Natural killer cell (primary cell): ENCODE measurements at regions not wholly inside any gene's neighbourhood (a gene's known extent, or its start where the extent isn't known, plus 50 kb on each side); places are given as distances from the start of the nearest gene placed in this dataset.

ENCODE experiments used
- ATAC-seq, 3 donors: fragments of 150-1000 bp in 2 of 3; fragments of 200-7000 bp in 1 of 3; cut with Tn5 transposase; 1 replicate in 1 of 3; 2 replicates in 2 of 3; pipeline ENCODE4 v1.10.0; 2021; ENCODE audit warnings: mild to moderate bottlenecking in 2 of 3, moderate library complexity in 2 of 3
- DNase-seq, 2 donors: peaks; one replicate each; pipeline versions ENCODE4 v3.0.0 to v3.0.0-alpha.2; 2013 to 2021; ENCODE audit warnings: mixed read lengths in 1 of 2
- H3K27ac ChIP-seq: one replicate; pipeline ENCODE4 v1.5.1; 2013; ENCODE audit warnings: mild to moderate bottlenecking, low read length
- H3K27me3 ChIP-seq: one replicate; pipeline ENCODE4 v1.6.1; 2013; ENCODE audit warnings: low read length; ENCODE audit not compliant: control insufficient read depth, insufficient read depth
- H3K36me3 ChIP-seq: one replicate; pipeline ENCODE4 v1.6.1; 2013; ENCODE audit warnings: low read length; ENCODE audit not compliant: control insufficient read depth, insufficient read depth
- H3K4me1 ChIP-seq: one replicate; pipeline ENCODE4 v1.6.1; 2013; ENCODE audit warnings: low read length; ENCODE audit not compliant: control insufficient read depth, insufficient read depth
- H3K4me3 ChIP-seq: one replicate; pipeline ENCODE4 v1.5.1; 2013; ENCODE audit warnings: low read length
- H3K9me3 ChIP-seq: one replicate; pipeline ENCODE4 v1.6.1; 2013; ENCODE audit warnings: low read length; ENCODE audit not compliant: control insufficient read depth, insufficient read depth
- H3K27ac Mint-ChIP-seq, 2 donors: one replicate each; pipeline ENCODE4 v1.8.0; 2022; ENCODE audit warnings: mild to moderate bottlenecking in 2 of 2, mixed read lengths in 2 of 2, moderate library complexity in 1 of 2
- H3K27me3 Mint-ChIP-seq, 2 donors: one replicate each; pipeline ENCODE4 v1.8.0; 2022; ENCODE audit warnings: low read depth in 2 of 2, mixed read lengths in 2 of 2
- H3K36me3 Mint-ChIP-seq: one replicate; pipeline ENCODE4 v1.8.0; 2022; ENCODE audit warnings: mixed read lengths
- H3K4me1 Mint-ChIP-seq, 2 donors: one replicate each; pipeline ENCODE4 v1.8.0; 2022; ENCODE audit warnings: mixed read lengths in 2 of 2
- H3K4me3 Mint-ChIP-seq: one replicate; pipeline ENCODE4 v1.8.0; 2022; ENCODE audit warnings: mild to moderate bottlenecking, moderate library complexity, mixed read lengths
- H3K9me3 Mint-ChIP-seq, 2 donors: one replicate each; pipeline ENCODE4 v1.8.0; 2022; ENCODE audit warnings: mixed read lengths in 2 of 2
- CTCF ChIP-seq: fragments of 200-600 bp; IDR thresholded peaks from one replicate; pipeline ENCODE4 v1.8.0; 2022; ENCODE audit warnings: antibody characterized with exemption
- WGBS: methylation state at CpG from one replicate; pipeline ENCODE4 v1.1.7; 2013; ENCODE audit warnings: missing lambda C conversion rate; ENCODE audit not compliant: insufficient coverage; 5-methylcytosine and 5-hydroxymethylcytosine counted together
- intact Hi-C: fragments of 100-400 bp; cut with micrococcal nuclease; formaldehyde crosslinking; loops from one replicate; pipeline ENCODE4 v1.14.2; 2022

- no peaks in the 10 kb centered on the region for H3K36me3 Mint-ChIP-seq
- no peaks in the 10 kb centered on the region for H3K27me3 Mint-ChIP-seq
- no peak for TF ChIP-seq CTCF
- H3K4me1 Mint-ChIP-seq, result no peaks in the 10 kb centered on the region
- Histone ChIP-seq H3K9me3 (no peaks in the 10 kb centered on the region), H3K4me3 (no peak overlapping the region), H3K27ac (no peak overlapping the region), H3K27me3 (no peaks in the 10 kb centered on the region), H3K36me3 (no peaks in the 10 kb centered on the region), H3K4me1 (no peaks in the 10 kb centered on the region)
- DNase-seq, result no peak
- H3K27ac Mint-ChIP-seq, result no peak overlapping the region
- peaks cover 0 to 6% of the 10 kb centered on the region in 2 donors for H3K9me3 Mint-ChIP-seq
- no peak for ATAC-seq
- WGBS, result 87% methylated on average over 4 of the region's 4 CpGs
- H3K4me3 Mint-ChIP-seq, result no peak overlapping the region
- intact Hi-C loops, result no loop called here
Observed at GRCh38 chr2:150585221-150585971, 97.9 kb upstream of the RND3 start.

- 91% methylated on average over 4 of the region's 4 CpGs for WGBS
- Histone ChIP-seq H3K4me1 (no peaks in the 10 kb centered on the region), H3K27me3 (no peaks in the 10 kb centered on the region), H3K4me3 (no peak overlapping the region), H3K9me3 (no peaks in the 10 kb centered on the region), H3K36me3 (no peaks in the 10 kb centered on the region), H3K27ac (no peak overlapping the region)
- TF ChIP-seq CTCF, result no peak
- H3K4me1 Mint-ChIP-seq, result no peaks in the 10 kb centered on the region
- no peaks in the 10 kb centered on the region for H3K27me3 Mint-ChIP-seq
- DNase-seq, result no peak
- H3K4me3 Mint-ChIP-seq, result no peak overlapping the region
- no peak overlapping the region for H3K27ac Mint-ChIP-seq
- intact Hi-C loops, result no loop called here
- ATAC-seq, result no peak
- no peaks in the 10 kb centered on the region for H3K36me3 Mint-ChIP-seq
- peaks cover 5 to 13% of the 10 kb centered on the region in 2 donors for H3K9me3 Mint-ChIP-seq
Observed at GRCh38 chr2:150584081-150584480, 96.6 kb upstream of the RND3 start.

GRCh38 chr2:150581717-150582472 lies 94.4 kb upstream of the RND3 start:
- ATAC-seq (no peak), DNase-seq (no peak)
- H3K27me3 Mint-ChIP-seq, result no peaks in the 10 kb centered on the region
- no peak overlapping the region for H3K27ac Mint-ChIP-seq
- intact Hi-C loops, result no loop called here
- no peaks in the 10 kb centered on the region for H3K36me3 Mint-ChIP-seq
- H3K4me3 Mint-ChIP-seq, result no peak overlapping the region
- H3K9me3 Mint-ChIP-seq, result peaks cover 5 to 17% of the 10 kb centered on the region in 2 donors
- Histone ChIP-seq H3K27me3 (no peaks in the 10 kb centered on the region), H3K36me3 (no peaks in the 10 kb centered on the region), H3K4me1 (no peaks in the 10 kb centered on the region), H3K4me3 (no peak overlapping the region), H3K9me3 (peaks cover 11% of the 10 kb centered on the region), H3K27ac (no peak overlapping the region)
- TF ChIP-seq CTCF, result no peak
- 86% methylated on average over 5 of the region's 5 CpGs for WGBS
- no peaks in the 10 kb centered on the region for H3K4me1 Mint-ChIP-seq
